ENCODE measurements at regions not wholly inside any gene's neighbourhood (a gene's known extent, or its start where the extent isn't known, plus 50 kb on each side); places are given as distances from the start of the nearest gene placed in this dataset.

- H3K36me3 ChIP-seq (ENCODE audit: control insufficient read depth in 2 of 2, insufficient read depth in 1 of 2, low read length in 2 of 2), result no peaks in the 10 kb centered on the region
- H3K27ac ChIP-seq (ENCODE audit: extremely low read depth, low read depth, low read length), result no peak overlapping the region
- CTCF ChIA-PET, result interaction anchor here (0.9 to 2.2 kb wide), 2 partner anchors 16 to 25 kb away, joined by 3 to 15 read pairs; no protein-coding TSS in a partner anchor
- no peak overlapping the region for H3K4me3 ChIP-seq (ENCODE audit: low read depth, low read length)
- H3K9me3 ChIP-seq (ENCODE audit: control insufficient read depth, insufficient read depth, low read depth, low read length), result no peaks in the 10 kb centered on the region
- POLR2A ChIA-PET, result no interaction called here
- H3K4me1 ChIP-seq (ENCODE audit: control insufficient read depth, insufficient read depth, low read length), result no peaks in the 10 kb centered on the region
- TF ChIP-seq ZNF174 (tag by site-specific recombination; IDR thresholded peaks at IDR 0.05), result no peak
- no peak for TF ChIP-seq OVOL3 (tag by site-specific recombination; IDR thresholded peaks at IDR 0.05)
- no peak for TF ChIP-seq IKZF3 (tag by site-specific recombination; IDR thresholded peaks at IDR 0.05)
- TF ChIP-seq HOXC10 (CRISPR knock-in tag; IDR thresholded peaks at IDR 0.05), result no peak
- no peak for TF ChIP-seq ZBTB10 (tag by site-specific recombination; IDR thresholded peaks at IDR 0.05)
- TF ChIP-seq ZNF621 (tag by site-specific recombination; IDR thresholded peaks at IDR 0.05), result no peak
- no peak for TF ChIP-seq WT1 (tag by site-specific recombination; IDR thresholded peaks at IDR 0.05)
- TF ChIP-seq YY2 (tag by site-specific recombination; IDR thresholded peaks at IDR 0.05), result no peak
- no peak for TF ChIP-seq ZNF121 (tag by site-specific recombination; IDR thresholded peaks at IDR 0.05)
- no peak for TF ChIP-seq ZBTB6 (tag by site-specific recombination; IDR thresholded peaks at IDR 0.05)
- TF ChIP-seq ZNF10 (tag by site-specific recombination; IDR thresholded peaks at IDR 0.05), result no peak
- TF ChIP-seq ZNF623 (tag by site-specific recombination; IDR thresholded peaks at IDR 0.05), result no peak
- TF ChIP-seq ZNF76 (tag by site-specific recombination; IDR thresholded peaks at IDR 0.05; ENCODE audit: borderline replicate concordance, low read depth), result no peak
- no peak for TF ChIP-seq CTCF (tag by site-specific recombination; IDR thresholded peaks at IDR 0.05)
- no peak for TF ChIP-seq TCF7L2 (IDR thresholded peaks at IDR 0.05; ENCODE audit: borderline replicate concordance, low read depth, low read length)
- TF ChIP-seq PBX3 (CRISPR knock-in tag; IDR thresholded peaks at IDR 0.05), result no peak
- no peak for TF ChIP-seq ZNF280D (tag by site-specific recombination; IDR thresholded peaks at IDR 0.05)
- no peak for TF ChIP-seq ZNF768 (tag by site-specific recombination; IDR thresholded peaks at IDR 0.05)
- no peak for TF ChIP-seq ZIC2 (tag by site-specific recombination; IDR thresholded peaks at IDR 0.05)
- no peak for TF ChIP-seq ZNF114 (tag by site-specific recombination; IDR thresholded peaks at IDR 0.05)
Measured at GRCh38 chr10:123597676-123598075, 68.5 kb upstream of the GPR26 start.

Measured in HEK293 (cell line).